IMR-90 (cell line): ENCODE measurements at regions not wholly inside any gene's neighbourhood (a gene's known extent, or its start where the extent isn't known, plus 50 kb on each side); places are given as distances from the start of the nearest gene placed in this dataset.

Experiments used
- ATAC-seq: fragments of 200-7000 bp; cut with Tn5 transposase; 2 replicates; pipeline ENCODE4 v1.9.1; 2020; ENCODE audit warnings: low read depth, mild to moderate bottlenecking, moderate library complexity
- BruUV-seq: library from RNA; stranded (reverse); fragments of 400-500 nt; replicated peaks from 2 replicates; lab custom pipeline; 2021; lab: Mats Ljungman, UMichigan
- CTCF ChIA-PET: fragments of 300-600 bp; formaldehyde crosslinking; extraction: SDS; loops from one replicate; lab custom pipeline; 2021; ENCODE audit warnings: antibody characterized with exemption; lab: Yijun Ruan, JAX
- POLR2A ChIA-PET: fragments of 300-600 bp; sonication (Branson Sonifier 250); formaldehyde crosslinking; loops from one replicate; lab custom pipeline; 2022; ENCODE audit warnings: antibody characterized with exemption; ENCODE audit not compliant: unreplicated experiment; lab: Charles Lee
- DNase-seq: peaks from one replicate; pipeline ENCODE4 v3.0.0; 2013
- H2AFZ ChIP-seq: replicated peaks from 2 replicates; pipeline ENCODE3; 2013; ENCODE audit warnings: low read length, mild to moderate bottlenecking; ENCODE audit not compliant: poor library complexity
- H2AK5ac ChIP-seq: 2 replicates; pipeline ENCODE4 v1.6.1; 2013; ENCODE audit warnings: low read depth, low read length, inconsistent platforms
- H2AK9ac ChIP-seq: replicated peaks from 2 replicates; pipeline ENCODE3; 2013; ENCODE audit warnings: mild to moderate bottlenecking, low read depth, low read length, moderate library complexity; ENCODE audit not compliant: poor library complexity
- H2BK120ac ChIP-seq: 2 replicates; pipeline ENCODE4 v1.6.1; 2013; ENCODE audit warnings: low read depth, low read length, inconsistent platforms
- H2BK15ac ChIP-seq: 3 replicates; pipeline ENCODE4 v1.6.1; 2013; ENCODE audit warnings: low read depth, low read length, inconsistent platforms
- H2BK20ac ChIP-seq: 2 replicates; pipeline ENCODE4 v1.6.1; 2013; ENCODE audit warnings: low read depth, mild to moderate bottlenecking, inconsistent platforms, low read length, moderate library complexity
- H2BK5ac ChIP-seq: 2 replicates; pipeline ENCODE4 v1.6.1; 2013; ENCODE audit warnings: mild to moderate bottlenecking, low read depth, low read length, inconsistent platforms; ENCODE audit not compliant: poor library complexity, severe bottlenecking
- H3K14ac ChIP-seq: replicated peaks from 2 replicates; pipeline ENCODE4 v1.6.1; 2013; ENCODE audit warnings: low read depth, low read length, inconsistent platforms
- H3K18ac ChIP-seq: 2 replicates; pipeline ENCODE4 v1.6.1; 2013; ENCODE audit warnings: low read depth, low read length, control low read depth
- H3K23ac ChIP-seq: 2 replicates; pipeline ENCODE4 v1.6.1; 2013; ENCODE audit warnings: low read depth, low read length, inconsistent platforms
- H3K27ac ChIP-seq: 2 replicates; pipeline ENCODE4 v1.5.1; 2013; ENCODE audit warnings: mild to moderate bottlenecking, control low read depth, low read length; ENCODE audit not compliant: insufficient read depth
- H3K27me3 ChIP-seq: 2 replicates; pipeline ENCODE4 v1.6.1; 2013; ENCODE audit warnings: low read length; ENCODE audit not compliant: control insufficient read depth, insufficient read depth
- H3K36me3 ChIP-seq: 2 replicates; pipeline ENCODE4 v1.6.1; 2013; ENCODE audit warnings: low read length, mixed read lengths; ENCODE audit not compliant: control insufficient read depth, insufficient read depth
- H3K4ac ChIP-seq: 2 replicates; pipeline ENCODE4 v1.6.1; 2013; ENCODE audit warnings: low read depth, low read length, inconsistent platforms
- H3K4me1 ChIP-seq: 2 replicates; pipeline ENCODE4 v1.6.1; 2013; ENCODE audit warnings: low read length, mixed read lengths; ENCODE audit not compliant: control insufficient read depth, insufficient read depth
- H3K4me2 ChIP-seq: 2 replicates; pipeline ENCODE4 v1.6.1; 2013; ENCODE audit warnings: low read depth, mild to moderate bottlenecking, control low read depth, low read length, moderate library complexity
- H3K4me3 ChIP-seq: 2 replicates; pipeline ENCODE4 v1.5.1; 2013; ENCODE audit warnings: low read depth, mild to moderate bottlenecking, control low read depth, low read length, moderate library complexity; ENCODE audit not compliant: insufficient read depth
- H3K56ac ChIP-seq: 2 replicates; pipeline ENCODE4 v1.6.1; 2013; ENCODE audit warnings: low read length, inconsistent platforms; ENCODE audit not compliant: insufficient read depth; ENCODE audit errors: extremely low read depth
- H3K79me1 ChIP-seq, 2 experiments: 2 replicates each; pipeline ENCODE4 v1.6.1; 2013; ENCODE audit warnings: low read length in 2 of 2, inconsistent platforms in 1 of 2, low read depth in 1 of 2
- H3K9ac ChIP-seq: 2 replicates; pipeline ENCODE4 v1.6.1; 2013; ENCODE audit warnings: low read depth, low read length, control low read depth
- H3K9me1 ChIP-seq: 2 replicates; pipeline ENCODE4 v1.6.1; 2013; ENCODE audit warnings: low read length, inconsistent platforms; ENCODE audit not compliant: insufficient read depth
- H3K9me3 ChIP-seq: 2 replicates; pipeline ENCODE4 v1.6.1; 2013; ENCODE audit warnings: low read length; ENCODE audit not compliant: control insufficient read depth, insufficient read depth
- H4K20me1 ChIP-seq: 2 replicates; pipeline ENCODE4 v1.6.1; 2013; ENCODE audit warnings: low read length, inconsistent platforms; ENCODE audit not compliant: insufficient read depth
- H4K5ac ChIP-seq: 2 replicates; pipeline ENCODE4 v1.6.1; 2013; ENCODE audit warnings: mild to moderate bottlenecking, low read depth, low read length, control low read depth
- H4K8ac ChIP-seq, 2 experiments: 2 replicates each; pipeline ENCODE4 v1.6.1; 2013; ENCODE audit warnings: low read depth in 2 of 2, low read length in 2 of 2, control low read depth in 1 of 2, inconsistent platforms in 1 of 2
- H4K91ac ChIP-seq: 2 replicates; pipeline ENCODE4 v1.6.1; 2013; ENCODE audit warnings: low read depth, low read length, inconsistent platforms; ENCODE audit not compliant: insufficient read depth
- BHLHE40 ChIP-seq: fragments of 150-350 bp; IDR thresholded peaks from 2 replicates; pipeline ENCODE4 v1.6.1; 2016; ENCODE audit warnings: mild to moderate bottlenecking, low read depth, low read length
- CEBPB ChIP-seq: IDR thresholded peaks from 2 replicates; pipeline ENCODE4 v1.6.1; 2012; ENCODE audit warnings: low read depth, low read length, improper control_type of control experiment
- CHD1 ChIP-seq: IDR thresholded peaks from 2 replicates; pipeline ENCODE4 v1.6.1; 2012; ENCODE audit warnings: low read depth, low read length, improper control_type of control experiment
- CTCF ChIP-seq: conservative IDR thresholded peaks from 2 replicates; pipeline ENCODE4 v1.5.1; 2012; ENCODE audit warnings: mild to moderate bottlenecking, low read depth, low read length, improper control_type of control experiment
- ELK1 ChIP-seq: fragments of 150-350 bp; IDR thresholded peaks from 2 replicates; pipeline ENCODE4 v1.6.1; 2016; ENCODE audit warnings: low read depth, mild to moderate bottlenecking, low read length, moderate library complexity, borderline replicate concordance
- FOS ChIP-seq: fragments of 150-350 bp; IDR thresholded peaks from 2 replicates; pipeline ENCODE4 v1.6.1; 2016; ENCODE audit warnings: low read depth, low read length
- MAFK ChIP-seq: IDR thresholded peaks from 2 replicates; pipeline ENCODE4 v1.6.1; 2012; ENCODE audit warnings: low read depth, low read length, improper control_type of control experiment
- MAZ ChIP-seq: IDR thresholded peaks from 2 replicates; pipeline ENCODE4 v1.6.1; 2012; ENCODE audit warnings: low read depth, mild to moderate bottlenecking, low read length, improper control_type of control experiment, moderate library complexity, borderline replicate concordance
- MXI1 ChIP-seq: IDR thresholded peaks from 2 replicates; pipeline ENCODE4 v1.6.1; 2012; ENCODE audit warnings: low read depth, mild to moderate bottlenecking, low read length, moderate library complexity, borderline replicate concordance
- NFE2L2 ChIP-seq: fragments of 150-350 bp; IDR thresholded peaks from 2 replicates; pipeline ENCODE4 v1.6.1; 2016; ENCODE audit warnings: low read depth, mild to moderate bottlenecking, low read length
- POLR2A ChIP-seq: IDR thresholded peaks from 2 replicates; pipeline ENCODE4 v1.6.1; 2012; ENCODE audit warnings: mild to moderate bottlenecking, low read depth, low read length
- RAD21 ChIP-seq: IDR thresholded peaks from 2 replicates; pipeline ENCODE4 v1.6.1; 2012; ENCODE audit warnings: low read length, improper control_type of control experiment
- RCOR1 ChIP-seq: IDR thresholded peaks from 2 replicates; pipeline ENCODE4 v1.6.1; 2012; ENCODE audit warnings: mild to moderate bottlenecking, low read length, improper control_type of control experiment; ENCODE audit not compliant: insufficient replicate concordance
- RFX5 ChIP-seq: IDR thresholded peaks from 2 replicates; pipeline ENCODE4 v1.8.0; 2012; ENCODE audit warnings: low read depth, mild to moderate bottlenecking, low read length, moderate library complexity
- SMC3 ChIP-seq: fragments of 150-350 bp; IDR thresholded peaks from 2 replicates; pipeline ENCODE4 v1.6.1; 2016; ENCODE audit warnings: low read depth, mild to moderate bottlenecking, antibody characterized with exemption, low read length, moderate library complexity
- USF2 ChIP-seq: fragments of 150-350 bp; IDR thresholded peaks from 2 replicates; pipeline ENCODE4 v1.6.1; 2017; ENCODE audit warnings: mild to moderate bottlenecking, antibody characterized with exemption, low read length, low read depth
- WGBS, 2 experiments: methylation state at CpG; one replicate each; pipeline versions ENCODE4 v1.1.5 to v1.1.7; 2013; ENCODE audit warnings: missing lambda C conversion rate in 2 of 2; ENCODE audit not compliant: insufficient read length in 1 of 2; ENCODE audit errors: extremely low coverage in 2 of 2; 5-methylcytosine and 5-hydroxymethylcytosine counted together
- dilution Hi-C: fragments of 300-500 bp; cut with HindIII; formaldehyde crosslinking; loops from one replicate; pipeline ENCODE4 v1.14.3; 2018; ENCODE audit warnings: low sequenced_read_pairs; ENCODE audit not compliant: unreplicated experiment
- in situ Hi-C: fragments of 300-500 bp; cut with MboI; formaldehyde crosslinking; loops from 3 replicates; pipeline ENCODE4 v1.14.3; 2019; ENCODE audit warnings: low sequenced_read_pairs, inconsistent platforms, mixed read lengths
- intact Hi-C: fragments of 100-400 bp; cut with micrococcal nuclease; formaldehyde crosslinking; loops from 2 replicates; pipeline ENCODE4 v1.10.0; 2022

- no peak overlapping the region for H2BK15ac ChIP-seq
- ATAC-seq (no peak), DNase-seq (no peak)
- no peak overlapping the region for H4K5ac ChIP-seq
- ChIA-PET POLR2A (no interaction called here), CTCF (no interaction called here)
- no peak overlapping the region for H2BK5ac ChIP-seq
- H3K4me3 ChIP-seq, result no peak overlapping the region
- H3K9ac ChIP-seq, result no peak overlapping the region
- H4K91ac ChIP-seq, result no peak overlapping the region
- dilution Hi-C loops (no loop called here), intact Hi-C loops (no loop called here), in situ Hi-C loops (no loop called here)
- no peak overlapping the region for H3K14ac ChIP-seq
- no peak overlapping the region for H3K23ac ChIP-seq
- H2AFZ ChIP-seq, result no peak overlapping the region
- no peak overlapping the region for H3K4ac ChIP-seq
- no peak for TF ChIP-seq RFX5
- no peak for TF ChIP-seq CEBPB
- TF ChIP-seq POLR2A, result no peak
- no peak for TF ChIP-seq BHLHE40
- no peak for TF ChIP-seq SMC3
- no peak for TF ChIP-seq MAFK
- TF ChIP-seq RCOR1, result no peak
- no peak for TF ChIP-seq USF2
- no peak for TF ChIP-seq ELK1
- TF ChIP-seq RAD21, result no peak
- no peak for TF ChIP-seq NFE2L2
- TF ChIP-seq CTCF, result no peak
- no peak for TF ChIP-seq MXI1
- TF ChIP-seq MAZ, result no peak
- no peak for TF ChIP-seq FOS
- no peak for TF ChIP-seq CHD1
- no peak overlapping the region for H3K27ac ChIP-seq
- no peak overlapping the region for H2AK5ac ChIP-seq
- H4K8ac ChIP-seq, result no peak overlapping the region
- H2BK20ac ChIP-seq, result no peak overlapping the region
- BruUV-seq, result no TSS peak
- no peaks in the 10 kb centered on the region for H3K79me1 ChIP-seq
- no peak overlapping the region for H3K4me2 ChIP-seq
- H3K9me1 ChIP-seq, result no peaks in the 10 kb centered on the region
- no peak overlapping the region for H2BK120ac ChIP-seq
- no peaks in the 10 kb centered on the region for H4K20me1 ChIP-seq
- no peaks in the 10 kb centered on the region for H3K4me1 ChIP-seq
- H3K56ac ChIP-seq, result no peak overlapping the region
- H3K9me3 ChIP-seq, result no peaks in the 10 kb centered on the region
- no peak overlapping the region for H2AK9ac ChIP-seq
- no peaks in the 10 kb centered on the region for H3K36me3 ChIP-seq
- H3K18ac ChIP-seq, result no peak overlapping the region
- no peaks in the 10 kb centered on the region for H3K27me3 ChIP-seq
- no CpG with 5 or more reads among the region's 5 CpGs for WGBS, 2 experiments
Observed at GRCh38 chr7:25361387-25361786, 133.1 kb upstream of the NPVF start.
